A673 (cell line): ENCODE measurements at regions not wholly inside any gene's neighbourhood (a gene's known extent, or its start where the extent isn't known, plus 50 kb on each side); places are given as distances from the start of the nearest gene placed in this dataset.

Experiments
- BruUV-seq: library from RNA; stranded (reverse); fragments of 400-500 nt; replicated peaks from 2 replicates; lab custom pipeline; 2021; lab: Mats Ljungman, UMichigan
- CTCF ChIA-PET: fragments of 300-600 bp; sonication (Branson Sonifier 250); formaldehyde crosslinking; loops from one replicate; lab custom pipeline; 2022; ENCODE audit warnings: antibody characterized with exemption; lab: Charles Lee
- POLR2A ChIA-PET: fragments of 300-600 bp; sonication (Branson Sonifier 250); formaldehyde crosslinking; loops from one replicate; lab custom pipeline; 2022; ENCODE audit warnings: antibody characterized with exemption; ENCODE audit not compliant: low non-redundant PET; lab: Charles Lee
- DNase-seq: peaks from one replicate; pipeline ENCODE4 v3.0.0-alpha.2; 2015; ENCODE audit warnings: low spot score
- H3K27ac ChIP-seq: fragments of 200-600 bp; sonication (generic); 2 replicates; pipeline ENCODE4 v1.5.1; 2016; ENCODE audit warnings: mixed run types, low read depth, mild to moderate bottlenecking, mixed read lengths, antibody characterized with exemption, low read length; ENCODE audit not compliant: poor library complexity, severe bottlenecking
- H3K27me3 ChIP-seq: fragments of 200-600 bp; sonication (generic); replicated peaks from 2 replicates; pipeline ENCODE4 v1.6.1; 2017; ENCODE audit warnings: mixed run types, low read depth, mild to moderate bottlenecking, mixed read lengths, antibody characterized with exemption, low read length; ENCODE audit not compliant: insufficient read depth, poor library complexity
- H3K36me3 ChIP-seq: fragments of 200-600 bp; sonication (generic); 2 replicates; pipeline ENCODE4 v1.6.1; 2016; ENCODE audit warnings: mixed run types, mild to moderate bottlenecking, mixed read lengths, antibody characterized with exemption, low read length; ENCODE audit not compliant: insufficient read depth, poor library complexity, severe bottlenecking
- H3K4me1 ChIP-seq: fragments of 200-600 bp; sonication (generic); 2 replicates; pipeline ENCODE4 v1.6.1; 2017; ENCODE audit warnings: mixed run types, mild to moderate bottlenecking, mixed read lengths, antibody characterized with exemption, low read length; ENCODE audit not compliant: insufficient read depth, poor library complexity, severe bottlenecking
- H3K4me3 ChIP-seq: fragments of 200-600 bp; sonication (generic); 2 replicates; pipeline ENCODE4 v1.5.1; 2016; ENCODE audit warnings: low read depth, mixed run types, mild to moderate bottlenecking, mixed read lengths, low read length; ENCODE audit not compliant: poor library complexity, severe bottlenecking
- H3K9me3 ChIP-seq: fragments of 200-600 bp; sonication (generic); 2 replicates; pipeline ENCODE4 v1.6.1; 2016; ENCODE audit warnings: mixed run types, low read depth, mild to moderate bottlenecking, mixed read lengths, antibody characterized with exemption, low read length; ENCODE audit not compliant: poor library complexity, severe bottlenecking
- CTCF ChIP-seq: fragments of 300-800, 200-600 bp; sonication (generic); conservative IDR thresholded peaks from 2 replicates; pipeline ENCODE4 v1.5.1; 2017; ENCODE audit warnings: low read depth, mild to moderate bottlenecking, antibody characterized with exemption, low read length, moderate library complexity, mixed read lengths
- EZH2 ChIP-seq: fragments of 200-600 bp; sonication (generic); IDR thresholded peaks from 2 replicates; pipeline ENCODE4 v1.6.1; 2017; ENCODE audit warnings: borderline replicate concordance, low read depth, mild to moderate bottlenecking, mixed read lengths, antibody characterized with exemption, low read length; ENCODE audit not compliant: poor library complexity, severe bottlenecking
- intact Hi-C: fragments of 100-400 bp; cut with micrococcal nuclease; formaldehyde crosslinking; loops from one replicate; pipeline ENCODE4 v1.10.0; 2022; ENCODE audit not compliant: unreplicated experiment

- no TSS peak for BruUV-seq
- intact Hi-C loops = no loop called here
- POLR2A ChIA-PET = no interaction called here
- no peaks in the 10 kb centered on the region for H3K4me1 ChIP-seq
- TF ChIP-seq CTCF (no peak), EZH2 (no peak)
- H3K9me3 ChIP-seq = no peaks in the 10 kb centered on the region
- CTCF ChIA-PET = no interaction called here
- H3K27me3 ChIP-seq = no peaks in the 10 kb centered on the region
- DNase-seq = no peak
- no peak overlapping the region for H3K4me3 ChIP-seq
- H3K27ac ChIP-seq = no peak overlapping the region
- no peaks in the 10 kb centered on the region for H3K36me3 ChIP-seq
Measured at GRCh38 chr4:126715681-126716080, 917.1 kb upstream of the INTU start.

- no peaks in the 10 kb centered on the region for H3K27me3 ChIP-seq
- POLR2A ChIA-PET = no interaction called here
- no peak overlapping the region for H3K27ac ChIP-seq
- no peaks in the 10 kb centered on the region for H3K36me3 ChIP-seq
- H3K9me3 ChIP-seq = no peaks in the 10 kb centered on the region
- no peak for TF ChIP-seq EZH2
- TF ChIP-seq CTCF = no peak
- no peak for DNase-seq
- no peaks in the 10 kb centered on the region for H3K4me1 ChIP-seq
- no TSS peak for BruUV-seq
- H3K4me3 ChIP-seq = no peak overlapping the region
- intact Hi-C loops = no loop called here
- CTCF ChIA-PET = no interaction called here
Measured at GRCh38 chr4:126718136-126718535, 914.6 kb upstream of the INTU start.

GRCh38 chr4:126719852-126720251, 912.9 kb upstream of the INTU start:
- intact Hi-C loops = no loop called here
- no peak for DNase-seq
- Histone ChIP-seq H3K4me3 (no peak overlapping the region), H3K36me3 (no peaks in the 10 kb centered on the region), H3K27me3 (no peaks in the 10 kb centered on the region), H3K9me3 (no peaks in the 10 kb centered on the region), H3K4me1 (no peaks in the 10 kb centered on the region), H3K27ac (no peak overlapping the region)
- ChIA-PET CTCF (no interaction called here), POLR2A (no interaction called here)
- BruUV-seq = no TSS peak
- no peak for TF ChIP-seq EZH2
- no peak for TF ChIP-seq CTCF
